Kidney epithelial cell (primary cell): ENCODE measurements at regions not wholly inside any gene's neighbourhood (a gene's known extent, or its start where the extent isn't known, plus 50 kb on each side); places are given as distances from the start of the nearest gene placed in this dataset.
"Not testable (repeated sequence)": the region's sequence is repeated elsewhere in the genome, so short reads cannot be mapped to it uniquely, and the experiment has no call there.

Experiments
- DNase-seq: peaks from one replicate; pipeline ENCODE4 v3.0.0-alpha.2; 2010; ENCODE audit warnings: low read depth
- H3K27me3 ChIP-seq: 2 replicates; pipeline ENCODE4 v1.6.0; 2011; ENCODE audit warnings: low read length; ENCODE audit not compliant: control insufficient read depth, insufficient read depth
- H3K36me3 ChIP-seq: 2 replicates; pipeline ENCODE4 v1.5.1; 2011; ENCODE audit warnings: low read length; ENCODE audit not compliant: control insufficient read depth, insufficient read depth
- H3K4me3 ChIP-seq: 2 replicates; pipeline ENCODE4 v1.5.1; 2011; ENCODE audit warnings: low read depth, mild to moderate bottlenecking, control low read depth, low read length
- CTCF ChIP-seq: IDR thresholded peaks from 2 replicates; pipeline ENCODE4 v1.5.1; 2011; ENCODE audit warnings: mild to moderate bottlenecking, moderate library complexity, low read length, control low read depth, inconsistent platforms; ENCODE audit not compliant: insufficient read depth, poor library complexity, severe bottlenecking

DNA sequence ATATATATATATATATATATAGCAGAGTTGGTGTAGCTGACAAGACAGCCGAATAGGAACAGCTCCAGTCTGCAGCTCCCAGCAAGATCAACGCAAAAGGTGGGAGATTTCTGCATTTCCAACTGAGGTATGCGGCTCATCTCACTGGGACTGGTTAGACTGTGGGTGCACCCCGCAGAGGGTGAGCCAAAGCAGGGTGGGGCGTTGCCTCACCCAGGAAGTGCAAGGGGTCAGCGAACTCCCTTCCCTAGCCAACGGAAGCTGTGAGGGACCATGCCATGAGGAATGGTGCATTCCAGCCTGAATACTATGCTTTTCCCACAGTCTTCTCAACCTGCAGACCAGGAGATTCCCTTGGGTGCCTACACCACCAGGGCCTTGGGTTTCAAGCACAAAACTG, 81.7 kb upstream of the ST3GAL6 start:
- TF ChIP-seq CTCF = no peak
- no peak for DNase-seq
- H3K36me3 ChIP-seq = no peaks in the 10 kb centered on the region
- no peaks in the 10 kb centered on the region for H3K27me3 ChIP-seq
- no peak overlapping the region for H3K4me3 ChIP-seq

- H3K4me3 ChIP-seq, DNase-seq, H3K36me3 ChIP-seq, H3K27me3 ChIP-seq: not testable (repeated sequence)
Observed at GRCh38 chr3:98682391-98682790, 80.7 kb upstream of the ST3GAL6 start.

DNA sequence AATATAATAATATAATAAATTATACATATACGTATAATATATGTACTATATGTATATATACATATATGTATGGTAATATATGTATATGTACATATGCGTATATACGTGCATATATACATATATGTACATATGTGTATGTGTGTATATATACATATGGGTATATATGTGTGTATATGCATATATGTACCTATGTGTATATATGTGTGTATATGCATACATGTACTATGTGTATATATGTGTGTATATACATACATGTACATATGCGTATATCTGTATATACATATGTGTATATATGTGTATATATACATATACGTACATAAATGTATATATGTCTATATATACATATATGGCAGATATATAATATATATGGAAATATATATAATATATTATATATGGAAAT, 74.8 kb upstream of the ST3GAL6 start:
- H3K36me3 ChIP-seq = no peaks in the 10 kb centered on the region
- H3K27me3 ChIP-seq = no peaks in the 10 kb centered on the region
- no peak overlapping the region for H3K4me3 ChIP-seq
- no peak for DNase-seq
- no peak for TF ChIP-seq CTCF

- DNase-seq = no peak
- Histone ChIP-seq H3K36me3 (no peaks in the 10 kb centered on the region), H3K4me3 (no peak overlapping the region), H3K27me3 (no peaks in the 10 kb centered on the region)
- no peak for TF ChIP-seq CTCF
Observed at GRCh38 chr3:98690876-98691275, 72.3 kb upstream of the ST3GAL6 start.

GRCh38 chr3:98691897-98692296, 71.2 kb upstream of the ST3GAL6 start:
- H3K27me3 ChIP-seq = no peaks in the 10 kb centered on the region
- no peak overlapping the region for H3K4me3 ChIP-seq
- DNase-seq = no peak
- no peak for TF ChIP-seq CTCF
- H3K36me3 ChIP-seq = no peaks in the 10 kb centered on the region

- no peak for DNase-seq
- no peaks in the 10 kb centered on the region for H3K36me3 ChIP-seq
- TF ChIP-seq CTCF = no peak
- no peaks in the 10 kb centered on the region for H3K27me3 ChIP-seq
- H3K4me3 ChIP-seq = no peak overlapping the region
Observed at GRCh38 chr3:98692787-98693473, 70.2 kb upstream of the ST3GAL6 start.
